ENCODE measurements at regions not wholly inside any gene's neighbourhood (a gene's known extent, or its start where the extent isn't known, plus 50 kb on each side); places are given as distances from the start of the nearest gene placed in this dataset.

- no peak for TF ChIP-seq CTCF (IDR thresholded peaks at IDR 0.05; ENCODE audit: insufficient read depth, low read length, poor library complexity, severe bottlenecking)
- TF ChIP-seq EZH2phosphoT487 (conservative IDR thresholded peaks at IDR 0.05; ENCODE audit: low read length), result no peak
Measured at GRCh38 chr4:151517896-151518295, 108.9 kb downstream of the FHIP1A start.

Data from SU-DHL-6 (cell line).